SU-DHL-6 (cell line): ENCODE measurements at regions not wholly inside any gene's neighbourhood (a gene's known extent, or its start where the extent isn't known, plus 50 kb on each side); places are given as distances from the start of the nearest gene placed in this dataset.

Source experiments
- CTCF ChIP-seq: fragments of 200-600 bp; sonication (generic); IDR thresholded peaks from one replicate; pipeline ENCODE4 v1.5.1; 2017; ENCODE audit warnings: antibody characterized with exemption, mild to moderate bottlenecking, low read length, moderate library complexity; ENCODE audit not compliant: insufficient read depth, poor library complexity, severe bottlenecking
- EZH2phosphoT487 ChIP-seq: fragments of 200-600 bp; sonication (generic), shearing (Covaris generic); conservative IDR thresholded peaks from 2 replicates; pipeline ENCODE4 v1.6.1; 2018; ENCODE audit warnings: mild to moderate bottlenecking, antibody characterized with exemption, low read length, moderate library complexity, mixed read lengths

GRCh38 chr1:59052166-59052590, 244.7 kb upstream of the FGGY start:
- TF ChIP-seq CTCF = no peak
- no peak for TF ChIP-seq EZH2phosphoT487
